HG03460 (cell line): ENCODE measurements at regions not wholly inside any gene's neighbourhood (a gene's known extent, or its start where the extent isn't known, plus 50 kb on each side); places are given as distances from the start of the nearest gene placed in this dataset.
"Not testable (repeated sequence)": the region's sequence is repeated elsewhere in the genome, so short reads cannot be mapped to it uniquely, and the experiment has no call there.

Source experiments
- ATAC-seq: cut with Tn5 transposase; IDR thresholded peaks from one replicate; pipeline ENCODE4 v1.9.1; 2021; ENCODE audit not compliant: unreplicated experiment

GRCh38 chr6:4224067-4224978 is 88.9 kb upstream of the ECI2 start:
- no peak for ATAC-seq

DNA sequence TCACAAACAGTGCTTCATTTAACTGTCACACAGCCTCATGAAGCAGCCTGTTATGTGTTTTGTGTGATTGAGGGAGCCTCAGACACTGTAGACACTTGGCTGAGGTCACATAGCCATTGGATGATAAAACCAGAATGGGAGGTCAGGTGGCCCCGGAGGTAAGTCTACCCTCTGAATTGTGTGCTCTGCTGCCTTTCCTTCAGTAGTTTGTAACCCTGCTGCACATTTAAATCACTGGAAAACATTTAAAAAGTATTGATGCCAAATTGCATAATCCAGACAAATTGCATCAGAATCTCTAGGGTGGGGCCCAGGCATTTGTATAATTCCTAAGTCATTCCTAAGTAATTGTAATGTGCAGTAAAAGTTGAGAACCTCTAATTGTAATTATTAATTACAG is 85.2 kb upstream of the ECI2 start:
- ATAC-seq = no peak

DNA sequence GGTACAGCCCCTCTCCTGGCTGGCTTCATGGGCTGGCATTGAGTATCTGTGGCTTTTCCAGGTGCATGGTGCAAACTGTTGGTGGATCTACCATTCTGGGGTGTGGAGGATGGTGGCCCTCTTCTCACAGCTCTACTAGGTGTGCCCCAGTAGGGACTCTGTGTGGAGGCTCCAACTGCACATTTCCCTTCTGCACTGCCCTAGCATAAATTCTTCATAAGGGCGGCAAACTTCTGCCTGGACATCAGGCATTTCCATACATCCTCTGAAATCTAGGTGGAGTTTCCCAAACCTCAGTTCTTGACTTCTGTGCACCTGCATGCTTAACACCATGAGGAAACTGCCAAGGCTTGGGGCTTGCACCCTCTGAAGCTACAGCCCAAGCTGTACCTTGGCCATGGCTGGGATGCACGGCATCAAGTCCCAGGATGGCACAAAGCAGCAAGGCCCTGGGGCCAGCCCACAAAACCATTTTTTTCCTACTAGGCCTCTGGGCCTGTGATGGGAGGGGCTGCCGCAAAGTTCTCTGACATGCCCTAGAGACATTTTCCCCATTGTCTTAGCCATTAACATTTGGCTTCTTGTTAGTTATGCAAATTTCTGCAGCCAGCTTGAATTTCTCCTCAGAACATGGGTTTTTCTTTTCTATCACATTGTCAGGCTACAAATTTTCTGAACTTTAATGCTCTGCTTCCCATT is 83.4 kb upstream of the ECI2 start:
- not testable (repeated sequence) for ATAC-seq

DNA sequence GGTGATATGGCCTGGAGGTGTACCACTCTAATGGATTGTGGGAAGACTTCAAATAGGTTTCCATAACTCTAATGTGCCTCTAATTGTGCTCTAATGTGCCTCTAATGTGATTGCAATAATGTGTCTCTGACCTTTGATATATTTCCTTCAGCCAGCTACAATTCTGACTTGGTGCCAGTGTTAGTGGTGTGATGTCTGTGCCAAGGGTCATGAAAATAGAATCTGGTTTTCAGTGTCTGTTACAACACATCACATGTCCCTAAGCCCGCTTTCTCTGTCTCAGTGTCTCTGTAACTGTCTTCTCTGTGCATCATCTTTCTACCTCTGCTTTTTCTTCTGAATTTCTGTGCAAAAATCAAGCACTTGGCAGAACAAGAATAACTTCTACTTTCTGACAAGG is 77.2 kb upstream of the ECI2 start:
- no peak for ATAC-seq

- no peak for ATAC-seq
Observed at GRCh38 chr6:4210629-4211419, 75.4 kb upstream of the ECI2 start.

DNA sequence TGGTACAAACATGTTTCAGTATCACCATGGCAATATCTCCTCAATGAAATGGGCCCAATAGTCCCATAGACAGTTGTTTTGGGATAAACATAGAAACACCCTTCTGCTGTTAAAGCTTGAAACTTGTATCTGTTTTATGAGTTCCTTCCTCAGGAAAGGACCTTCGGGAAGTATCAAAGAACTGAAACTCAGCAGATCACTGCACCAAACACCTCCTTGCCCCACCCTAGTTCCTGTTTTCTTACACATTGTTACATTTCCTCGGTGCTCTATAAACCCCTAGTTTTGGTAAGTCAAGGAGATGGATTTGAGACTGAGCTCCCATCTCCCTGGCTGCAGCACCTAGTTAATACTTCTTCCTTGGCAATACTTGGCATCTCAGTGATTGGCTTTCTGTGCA is 73.8 kb upstream of the ECI2 start:
- no peak for ATAC-seq

DNA sequence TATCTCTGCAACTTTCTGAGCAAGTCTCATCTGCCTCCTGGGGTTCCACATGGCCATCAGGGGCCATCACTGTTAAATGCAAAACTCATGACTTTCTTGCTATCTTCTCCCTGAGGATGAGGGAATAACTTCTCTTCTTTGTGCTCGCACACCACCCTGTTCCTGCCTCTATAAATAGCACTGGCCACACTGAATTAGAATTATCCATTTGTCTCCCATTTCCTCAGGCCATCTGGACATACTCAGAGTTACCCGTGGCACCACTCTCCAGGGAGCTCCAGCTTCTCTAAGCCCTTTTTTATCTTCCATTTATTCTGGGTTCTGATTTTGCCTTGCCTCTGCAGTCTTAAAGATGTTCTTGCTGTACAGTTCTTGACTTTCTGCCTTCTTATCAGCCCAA is 72.8 kb upstream of the ECI2 start:
- ATAC-seq = no peak

DNA sequence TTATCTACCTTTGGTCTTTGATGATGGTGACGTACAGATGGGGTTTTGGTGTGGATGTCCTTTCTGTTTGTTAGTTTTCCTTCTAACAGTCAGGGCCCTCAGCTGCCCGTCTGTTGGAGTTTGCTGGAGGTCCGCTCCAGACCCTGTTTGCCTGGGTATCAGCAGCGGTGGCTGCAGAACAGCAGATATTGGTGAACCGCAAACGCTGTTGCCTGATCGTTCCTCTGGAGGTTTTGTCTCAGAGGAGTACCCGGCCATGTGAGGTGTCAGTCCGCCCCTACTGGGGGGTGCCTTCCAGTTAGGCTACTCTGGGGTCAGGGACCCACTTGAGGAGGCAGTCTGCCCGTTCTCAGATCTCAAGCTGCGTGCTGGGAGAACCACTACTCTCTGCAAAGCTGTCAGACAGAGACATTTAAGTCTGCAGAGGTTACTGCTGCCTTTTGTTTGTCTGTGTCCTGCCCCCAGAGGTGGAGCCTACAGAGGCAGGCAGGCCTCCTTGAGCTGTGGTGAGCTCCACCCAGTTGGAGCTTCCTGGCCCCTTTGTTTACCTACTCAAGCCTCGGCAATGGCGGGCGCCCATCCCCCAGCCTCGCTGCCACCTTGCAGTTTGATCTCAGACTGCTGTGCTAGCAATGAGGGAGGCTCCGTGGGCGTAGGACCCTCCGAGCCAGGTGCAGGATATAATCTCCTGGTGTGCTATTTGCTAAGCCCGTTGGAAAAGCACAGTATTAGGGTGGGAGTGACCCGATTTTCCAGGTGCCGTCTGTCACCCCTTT is 68.5 kb upstream of the ECI2 start:
- ATAC-seq = not testable (repeated sequence)

GRCh38 chr6:4192627-4193026 is 57.3 kb upstream of the ECI2 start:
- no peak for ATAC-seq

DNA sequence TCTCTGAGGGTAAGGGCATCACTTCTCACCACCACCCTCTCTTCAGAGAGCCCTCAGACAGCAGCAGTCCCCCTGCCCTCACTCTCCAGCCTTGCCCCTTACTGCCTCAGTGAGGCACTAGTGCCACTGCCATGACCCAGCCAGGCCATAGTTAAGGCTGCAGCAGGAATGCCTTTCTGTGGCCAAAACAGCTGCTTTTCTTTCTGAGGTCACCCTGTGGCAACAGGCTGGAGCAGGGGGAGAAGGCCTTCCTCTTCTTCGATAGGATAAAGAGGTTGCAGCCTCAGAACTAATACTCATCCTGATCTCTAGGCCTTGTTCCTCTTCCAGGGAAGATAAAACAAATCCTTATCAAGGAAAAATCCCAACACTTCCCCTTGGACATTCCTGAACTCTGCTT is 56.8 kb upstream of the ECI2 start:
- ATAC-seq = no peak

- no peak for ATAC-seq
Observed at GRCh38 chr6:4191271-4191721, 55.9 kb upstream of the ECI2 start.

DNA sequence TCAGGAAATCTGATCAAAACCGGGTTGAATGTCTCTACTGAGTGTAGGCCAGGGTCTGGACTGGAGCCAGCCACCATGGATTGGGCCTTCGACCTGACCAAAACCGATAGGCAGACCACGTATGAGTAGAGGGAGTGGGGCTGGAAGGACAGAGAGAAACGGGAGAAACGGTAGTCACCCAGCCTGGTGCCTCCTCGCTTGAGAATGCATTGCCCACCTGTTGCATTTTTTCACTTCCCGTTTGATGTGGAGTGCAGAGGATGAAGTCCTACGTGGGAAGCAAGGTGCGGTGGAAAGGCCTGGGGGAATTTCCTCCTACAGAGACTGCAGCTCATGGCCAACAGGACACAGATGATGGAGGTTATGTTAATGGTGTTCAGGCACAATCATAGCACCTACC is 53.9 kb upstream of the ECI2 start:
- no peak for ATAC-seq

DNA sequence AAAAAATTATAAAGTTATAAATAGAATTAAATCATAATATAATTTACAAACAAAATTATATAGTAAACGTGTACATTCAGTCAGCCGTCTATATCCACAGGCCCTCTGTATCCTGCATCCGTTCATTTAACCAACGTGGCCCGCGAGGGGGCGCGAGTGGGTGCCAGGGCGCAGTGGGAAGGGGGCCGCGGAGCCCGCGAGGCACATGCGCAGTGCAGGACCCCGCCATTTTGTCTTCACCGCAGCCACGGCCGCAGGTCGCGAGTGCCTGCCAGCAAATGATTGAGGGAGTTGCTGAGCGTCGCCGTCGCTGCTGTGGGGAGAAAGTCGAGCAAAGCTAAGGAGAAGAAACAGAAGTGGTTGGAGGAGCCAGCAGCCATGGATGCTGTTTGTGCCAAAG is 53.4 kb upstream of the ECI2 start:
- no peak for ATAC-seq

GRCh38 chr6:4187480-4187879 is 52.1 kb upstream of the ECI2 start:
- ATAC-seq = no peak

GRCh38 chr6:4186385-4186784 is 51.0 kb upstream of the ECI2 start:
- ATAC-seq = no peak

GRCh38 chr6:4185846-4186245 is 50.5 kb upstream of the ECI2 start:
- no peak for ATAC-seq

- no peak for ATAC-seq
Observed at GRCh38 chr6:4185419-4185818, 50.0 kb upstream of the ECI2 start.
